ENCODE measurements at regions not wholly inside any gene's neighbourhood (a gene's known extent, or its start where the extent isn't known, plus 50 kb on each side); places are given as distances from the start of the nearest gene placed in this dataset.

GRCh38 chr9:135392511-135392910, 87.1 kb upstream of the PPP1R26 start:
- H3K27ac ChIP-seq (ENCODE audit: low read depth, low read length): no peak overlapping the region
- TF ChIP-seq CTCF (IDR thresholded peaks at IDR 0.05; ENCODE audit: extremely low read depth, low read depth, low read length): no peak
- DNase-seq (ENCODE audit: insufficient read length, low spot score, missing footprints): no peak
- H3K4me1 ChIP-seq (ENCODE audit: insufficient read depth, low read length): no peaks in the 10 kb centered on the region
- no peaks in the 10 kb centered on the region for H3K27me3 ChIP-seq (ENCODE audit: insufficient read depth, low read length)
- H3K79me2 ChIP-seq (ENCODE audit: insufficient read depth, low read length): no peaks in the 10 kb centered on the region
- no peak overlapping the region for H2AFZ ChIP-seq (ENCODE audit: low read length)
- no peaks in the 10 kb centered on the region for H3K36me3 ChIP-seq (ENCODE audit: insufficient read depth, low read length)
- no peak overlapping the region for H3K4me2 ChIP-seq (ENCODE audit: insufficient read depth, low read length)
- H3K4me3 ChIP-seq (ENCODE audit: insufficient read depth, low read length): no peak overlapping the region
- H4K20me1 ChIP-seq (ENCODE audit: insufficient read depth, low read length): no peaks in the 10 kb centered on the region
- peaks cover 4% of the 10 kb centered on the region for H3K9me3 ChIP-seq (ENCODE audit: low read depth, low read length)

GRCh38 chr9:135394131-135394530, 85.5 kb upstream of the PPP1R26 start:
- no peak for TF ChIP-seq CTCF (IDR thresholded peaks at IDR 0.05; ENCODE audit: extremely low read depth, low read depth, low read length)

GRCh38 chr9:135394699-135395645, 84.6 kb upstream of the PPP1R26 start:
- Histone ChIP-seq H2AFZ (ENCODE audit: low read length) (no peak overlapping the region), H3K4me3 (ENCODE audit: insufficient read depth, low read length) (no peak overlapping the region), H3K4me2 (ENCODE audit: insufficient read depth, low read length) (no peak overlapping the region), H3K79me2 (ENCODE audit: insufficient read depth, low read length) (no peaks in the 10 kb centered on the region), H3K27me3 (ENCODE audit: insufficient read depth, low read length) (no peaks in the 10 kb centered on the region), H3K4me1 (ENCODE audit: insufficient read depth, low read length) (no peaks in the 10 kb centered on the region), H3K27ac (ENCODE audit: low read depth, low read length) (no peak overlapping the region), H3K36me3 (ENCODE audit: insufficient read depth, low read length) (no peaks in the 10 kb centered on the region), H3K9me3 (ENCODE audit: low read depth, low read length) (peaks cover 4% of the 10 kb centered on the region), H4K20me1 (ENCODE audit: insufficient read depth, low read length) (no peaks in the 10 kb centered on the region)
- no peak for TF ChIP-seq CTCF (IDR thresholded peaks at IDR 0.05; ENCODE audit: extremely low read depth, low read depth, low read length)
- DNase-seq (ENCODE audit: insufficient read length, low spot score, missing footprints): no peak

More at GRCh38 chr9:135394131-135394530, 85.5 kb upstream of the PPP1R26 start:
- no peaks in the 10 kb centered on the region for H3K79me2 ChIP-seq (ENCODE audit: insufficient read depth, low read length)
- H3K36me3 ChIP-seq (ENCODE audit: insufficient read depth, low read length): no peaks in the 10 kb centered on the region
- no peaks in the 10 kb centered on the region for H3K4me1 ChIP-seq (ENCODE audit: insufficient read depth, low read length)
- no peak overlapping the region for H3K4me3 ChIP-seq (ENCODE audit: insufficient read depth, low read length)
- H3K4me2 ChIP-seq (ENCODE audit: insufficient read depth, low read length): no peak overlapping the region
- no peak overlapping the region for H3K27ac ChIP-seq (ENCODE audit: low read depth, low read length)
- H3K9me3 ChIP-seq (ENCODE audit: low read depth, low read length): peaks cover 4% of the 10 kb centered on the region
- H4K20me1 ChIP-seq (ENCODE audit: insufficient read depth, low read length): no peaks in the 10 kb centered on the region
- no peak overlapping the region for H2AFZ ChIP-seq (ENCODE audit: low read length)
- H3K27me3 ChIP-seq (ENCODE audit: insufficient read depth, low read length): no peaks in the 10 kb centered on the region
- no peak for DNase-seq (ENCODE audit: insufficient read length, low spot score, missing footprints)

- Histone ChIP-seq H3K79me2 (ENCODE audit: insufficient read depth, low read length) (no peaks in the 10 kb centered on the region), H2AFZ (ENCODE audit: low read length) (no peak overlapping the region), H3K27ac (ENCODE audit: low read depth, low read length) (no peak overlapping the region), H3K4me1 (ENCODE audit: insufficient read depth, low read length) (no peaks in the 10 kb centered on the region), H3K4me2 (ENCODE audit: insufficient read depth, low read length) (no peak overlapping the region), H3K4me3 (ENCODE audit: insufficient read depth, low read length) (no peak overlapping the region), H4K20me1 (ENCODE audit: insufficient read depth, low read length) (no peaks in the 10 kb centered on the region), H3K36me3 (ENCODE audit: insufficient read depth, low read length) (no peaks in the 10 kb centered on the region), H3K27me3 (ENCODE audit: insufficient read depth, low read length) (no peaks in the 10 kb centered on the region), H3K9me3 (ENCODE audit: low read depth, low read length) (peaks cover 4% of the 10 kb centered on the region)
- no peak for DNase-seq (ENCODE audit: insufficient read length, low spot score, missing footprints)
- no peak for TF ChIP-seq CTCF (IDR thresholded peaks at IDR 0.05; ENCODE audit: extremely low read depth, low read depth, low read length)
Measured at GRCh38 chr9:135397142-135397541, 82.4 kb upstream of the PPP1R26 start.
